HAP-1 (cell line): ENCODE measurements at regions not wholly inside any gene's neighbourhood (a gene's known extent, or its start where the extent isn't known, plus 50 kb on each side); places are given as distances from the start of the nearest gene placed in this dataset.

ENCODE experiments used
- DNase-seq, 2 experiments: peaks; one replicate each; pipeline ENCODE4 v3.0.0-alpha.2; 2016 to 2020; ENCODE audit warnings: low spot score in 2 of 2
- H3K27me3 ChIP-seq: fragments of 250-450 bp; sonication (Bioruptor Pico); 2 replicates; pipeline ENCODE4 v1.5.1; 2020; ENCODE audit warnings: low read depth, mild to moderate bottlenecking, moderate library complexity
- H3K36me3 ChIP-seq: fragments of 250-450 bp; sonication (Bioruptor Pico); replicated peaks from 2 replicates; pipeline ENCODE4 v1.5.1; 2020; ENCODE audit warnings: mild to moderate bottlenecking
- H3K4me1 ChIP-seq: fragments of 250-450 bp; sonication (Bioruptor Pico); 2 replicates; pipeline ENCODE4 v1.5.1; 2020; ENCODE audit warnings: mild to moderate bottlenecking
- H3K4me3 ChIP-seq: fragments of 250-450 bp; sonication (Bioruptor Pico); 2 replicates; pipeline ENCODE4 v1.5.1; 2020; ENCODE audit warnings: mild to moderate bottlenecking, moderate library complexity
- H3K9me3 ChIP-seq: fragments of 250-450 bp; sonication (Bioruptor Pico); 2 replicates; pipeline ENCODE4 v1.5.1; 2020; ENCODE audit warnings: mild to moderate bottlenecking, moderate library complexity
- in situ Hi-C: fragments of 300-500 bp; cut with MboI; formaldehyde crosslinking; loops from 3 replicates; pipeline ENCODE4 v1.14.3; 2020; ENCODE audit warnings: low sequenced_read_pairs, inconsistent platforms, mixed read lengths

DNA sequence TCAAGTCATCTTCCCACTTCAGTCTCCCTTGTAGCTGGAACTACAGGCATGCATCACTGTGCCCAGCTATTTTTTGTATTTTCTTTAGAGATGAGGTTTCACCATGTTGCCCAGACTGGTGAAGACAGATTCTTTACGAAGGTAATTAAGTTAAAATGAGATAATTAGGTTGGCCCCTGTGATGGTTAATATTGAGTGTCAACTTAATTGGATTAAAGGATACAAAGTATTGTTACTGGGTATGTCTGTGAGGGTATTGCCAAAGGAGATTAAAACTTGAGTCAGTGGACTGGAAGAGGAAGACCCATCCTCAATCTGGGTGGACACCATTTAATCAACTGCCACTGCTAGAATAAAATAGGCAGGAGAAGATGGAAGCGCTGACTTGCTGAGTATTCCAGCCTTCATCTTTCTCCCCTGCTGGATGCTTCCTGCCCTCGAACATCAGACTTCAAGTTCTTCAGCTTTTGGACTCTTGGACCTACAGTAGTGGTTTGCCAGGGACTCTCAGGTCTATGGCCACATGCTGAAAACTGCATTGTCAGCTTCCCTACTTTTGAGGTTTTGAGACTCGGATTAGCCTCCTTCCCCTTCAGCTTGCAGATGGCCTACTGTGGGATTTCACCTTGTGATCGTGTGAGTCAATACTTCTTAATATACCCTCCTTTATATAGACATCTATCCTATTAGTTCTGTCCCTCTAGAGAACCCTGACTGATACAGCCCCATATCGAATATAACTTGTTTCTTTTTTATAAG, 269.1 kb downstream of the TMX3 start:
- in situ Hi-C loops = no loop called here
- Histone ChIP-seq H3K4me1 (no peaks in the 10 kb centered on the region; the same call in 1 of the 2 replicates), H3K9me3 (no peaks in the 10 kb centered on the region), H3K27me3 (no peaks in the 10 kb centered on the region), H3K36me3 (no peaks in the 10 kb centered on the region), H3K4me3 (no peak overlapping the region)
- no peak for DNase-seq

DNA sequence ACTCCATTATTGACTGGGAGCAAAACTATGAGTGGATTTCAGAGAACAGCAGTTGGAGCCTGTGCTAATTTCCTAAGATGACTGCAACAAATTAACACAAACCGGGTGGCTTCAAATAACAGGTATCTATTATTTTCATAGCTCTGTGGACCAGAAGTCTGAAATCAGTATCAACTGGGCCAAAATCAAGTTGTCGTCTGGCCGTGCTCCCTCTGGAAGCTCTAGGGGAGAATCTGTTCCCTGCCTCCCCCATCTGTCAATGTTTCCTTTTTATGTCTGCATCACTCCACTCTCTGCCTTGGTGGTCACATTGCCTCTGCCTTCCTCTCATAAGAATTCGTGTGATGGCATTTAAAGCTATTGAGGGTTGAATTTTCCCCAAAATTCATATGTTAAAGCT, 269.8 kb downstream of the TMX3 start:
- no peaks in the 10 kb centered on the region for H3K9me3 ChIP-seq
- no peaks in the 10 kb centered on the region; the same call in 1 of the 2 replicates for H3K4me1 ChIP-seq
- H3K4me3 ChIP-seq = no peak overlapping the region
- H3K36me3 ChIP-seq = no peaks in the 10 kb centered on the region
- in situ Hi-C loops = no loop called here
- no peak for DNase-seq
- no peaks in the 10 kb centered on the region for H3K27me3 ChIP-seq

DNA sequence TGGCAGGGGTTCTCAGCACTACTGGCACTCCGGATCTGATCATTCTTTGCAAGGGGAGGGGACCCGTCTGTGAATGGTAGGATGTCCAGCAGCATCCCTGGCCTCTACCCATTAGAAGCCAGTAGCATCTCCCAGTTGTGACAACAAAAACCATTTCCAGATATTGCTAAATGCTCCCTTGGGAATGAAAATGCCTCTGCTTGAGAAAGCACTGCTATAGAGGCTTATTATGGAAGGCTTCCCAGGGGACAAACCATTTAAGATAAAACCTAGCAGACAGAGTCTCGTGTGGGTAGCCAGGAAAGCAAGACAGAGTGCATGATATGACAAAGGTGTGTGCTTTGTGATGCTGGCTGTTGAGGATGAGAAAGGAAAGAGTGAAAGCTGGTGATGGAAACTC, 273.7 kb downstream of the TMX3 start:
- no peaks in the 10 kb centered on the region for H3K27me3 ChIP-seq
- H3K9me3 ChIP-seq = no peaks in the 10 kb centered on the region
- H3K4me3 ChIP-seq = no peak overlapping the region
- H3K36me3 ChIP-seq = no peaks in the 10 kb centered on the region
- no peaks in the 10 kb centered on the region for H3K4me1 ChIP-seq
- in situ Hi-C loops = no loop called here
- no peak for DNase-seq

DNA sequence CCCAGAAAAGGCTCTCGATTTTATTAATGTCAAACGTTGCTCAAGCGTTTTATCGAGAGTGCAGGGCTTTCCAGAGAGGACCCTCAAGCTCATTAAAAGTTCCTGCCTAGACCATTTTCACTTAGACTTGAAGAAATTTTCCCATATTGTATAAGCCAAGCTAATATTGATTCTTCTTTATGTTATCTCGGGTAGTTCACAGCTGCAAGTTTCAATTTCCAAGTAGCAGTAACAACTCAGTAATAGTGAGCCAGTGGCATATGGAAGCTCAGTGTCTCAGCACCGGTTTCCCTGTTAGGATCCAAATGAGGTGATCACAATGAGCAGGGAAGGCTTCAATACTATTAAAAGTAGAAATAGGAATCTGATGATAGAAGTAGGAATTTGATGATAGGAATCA, 274.5 kb downstream of the TMX3 start:
- Histone ChIP-seq H3K4me3 (no peak overlapping the region), H3K4me1 (no peaks in the 10 kb centered on the region), H3K36me3 (no peaks in the 10 kb centered on the region), H3K27me3 (no peaks in the 10 kb centered on the region), H3K9me3 (no peaks in the 10 kb centered on the region)
- DNase-seq = no peak
- in situ Hi-C loops = no loop called here

DNA sequence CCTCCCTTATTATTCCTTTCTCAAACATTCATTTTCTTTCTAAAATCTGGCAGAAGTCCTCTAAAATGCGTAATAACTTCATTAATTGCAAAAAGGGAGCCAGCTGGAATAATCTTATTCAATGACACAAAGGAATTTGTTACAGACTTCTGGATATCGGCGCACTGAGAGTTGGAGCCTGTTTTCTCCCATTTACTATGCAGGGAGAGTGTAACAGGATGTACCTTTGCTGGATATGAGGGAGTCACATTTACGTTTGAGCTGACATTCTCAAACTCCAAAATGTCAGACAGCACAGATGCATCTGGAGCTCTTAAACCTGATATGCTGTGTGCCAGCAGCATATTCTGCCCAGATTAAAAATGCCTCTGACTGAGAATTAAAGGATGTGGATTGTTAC, 275.3 kb downstream of the TMX3 start:
- Histone ChIP-seq H3K4me3 (no peak overlapping the region), H3K36me3 (no peaks in the 10 kb centered on the region), H3K27me3 (no peaks in the 10 kb centered on the region), H3K4me1 (no peaks in the 10 kb centered on the region), H3K9me3 (no peaks in the 10 kb centered on the region)
- in situ Hi-C loops = no loop called here
- DNase-seq = no peak

DNA sequence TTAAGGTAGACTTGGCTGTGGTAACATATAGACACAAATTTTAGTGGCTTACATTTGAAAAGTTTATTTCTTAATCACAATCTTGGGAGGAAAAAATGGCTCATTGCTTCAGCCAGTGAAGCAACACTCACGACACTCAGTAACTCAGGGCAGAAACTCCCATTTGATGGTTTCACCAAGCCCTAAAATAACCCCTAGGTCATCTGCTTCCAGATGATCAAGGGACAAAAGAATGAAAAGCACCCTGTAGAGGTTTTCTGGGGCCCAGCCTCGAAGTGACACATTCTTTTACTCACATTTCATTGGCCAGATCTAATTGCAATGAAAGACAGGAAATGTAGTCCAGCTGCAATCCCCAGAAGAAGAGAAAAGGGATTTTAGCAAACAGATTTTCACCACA, 275.9 kb downstream of the TMX3 start:
- no peaks in the 10 kb centered on the region for H3K9me3 ChIP-seq
- no peak overlapping the region for H3K4me3 ChIP-seq
- H3K36me3 ChIP-seq = no peaks in the 10 kb centered on the region
- H3K27me3 ChIP-seq = no peaks in the 10 kb centered on the region
- in situ Hi-C loops = no loop called here
- no peaks in the 10 kb centered on the region for H3K4me1 ChIP-seq
- no peak for DNase-seq

DNA sequence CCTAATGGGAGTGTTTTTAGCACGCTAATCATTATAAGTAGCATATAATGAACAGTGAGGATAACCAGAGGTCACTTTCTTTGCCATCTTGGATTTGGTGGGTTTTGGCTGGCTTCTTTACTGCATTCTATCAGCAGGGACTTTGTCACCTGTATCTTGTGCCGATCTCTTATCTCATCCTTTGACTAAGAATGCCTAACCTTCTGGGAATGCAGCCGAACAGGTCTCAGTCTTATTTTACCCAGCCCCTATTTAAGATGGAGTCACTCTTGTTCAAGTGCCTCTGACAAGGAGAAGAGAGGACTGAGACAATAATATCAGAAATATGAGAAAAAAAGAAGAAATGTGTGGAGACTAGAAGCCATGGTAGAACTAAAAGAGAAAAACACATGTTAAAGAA, 276.4 kb downstream of the TMX3 start:
- Histone ChIP-seq H3K4me3 (no peak overlapping the region), H3K9me3 (no peaks in the 10 kb centered on the region), H3K4me1 (no peaks in the 10 kb centered on the region), H3K27me3 (no peaks in the 10 kb centered on the region), H3K36me3 (no peaks in the 10 kb centered on the region)
- in situ Hi-C loops = no loop called here
- DNase-seq = no peak

DNA sequence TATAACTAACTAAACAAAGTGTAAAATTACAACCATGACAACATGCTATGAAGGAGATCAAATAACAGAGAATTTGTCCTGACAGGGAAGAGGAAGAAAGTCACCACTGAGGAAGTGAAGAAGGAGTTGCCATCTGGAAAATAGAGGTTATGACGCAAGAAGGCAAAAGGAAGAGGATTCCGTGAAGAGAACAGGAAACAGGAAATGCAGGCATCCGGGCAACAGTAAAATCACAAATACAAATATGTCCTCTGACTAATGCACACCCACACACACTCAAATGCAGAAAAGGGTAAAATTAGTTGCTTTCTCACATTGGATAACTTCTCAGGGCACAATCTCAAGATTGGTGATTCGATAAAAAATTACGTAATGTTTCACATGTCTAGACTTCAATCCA, 278.4 kb downstream of the TMX3 start:
- H3K9me3 ChIP-seq = no peaks in the 10 kb centered on the region
- no peaks in the 10 kb centered on the region for H3K27me3 ChIP-seq
- H3K36me3 ChIP-seq = no peaks in the 10 kb centered on the region
- no peaks in the 10 kb centered on the region for H3K4me1 ChIP-seq
- H3K4me3 ChIP-seq = no peak overlapping the region
- no peak for DNase-seq
- in situ Hi-C loops = no loop called here

DNA sequence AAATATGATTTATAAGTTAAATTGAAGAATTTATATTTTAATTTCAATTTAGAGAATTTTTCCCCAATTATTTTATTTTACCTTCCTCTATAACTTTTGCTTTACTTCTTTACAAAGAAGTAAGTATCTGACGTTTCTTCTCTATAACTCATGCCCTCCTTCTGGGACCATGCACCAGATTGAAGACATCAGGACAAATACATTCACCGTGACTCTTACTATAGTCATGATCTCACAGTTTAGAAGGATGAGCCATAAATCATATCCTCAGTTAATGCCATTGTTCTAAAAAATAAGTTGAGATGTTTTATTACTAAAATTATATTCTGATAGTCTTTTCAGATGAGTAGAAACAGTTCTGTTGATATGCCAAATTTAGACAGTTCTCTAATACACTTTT, 279.3 kb downstream of the TMX3 start:
- no peak overlapping the region for H3K4me3 ChIP-seq
- in situ Hi-C loops = no loop called here
- H3K9me3 ChIP-seq = no peaks in the 10 kb centered on the region

DNA sequence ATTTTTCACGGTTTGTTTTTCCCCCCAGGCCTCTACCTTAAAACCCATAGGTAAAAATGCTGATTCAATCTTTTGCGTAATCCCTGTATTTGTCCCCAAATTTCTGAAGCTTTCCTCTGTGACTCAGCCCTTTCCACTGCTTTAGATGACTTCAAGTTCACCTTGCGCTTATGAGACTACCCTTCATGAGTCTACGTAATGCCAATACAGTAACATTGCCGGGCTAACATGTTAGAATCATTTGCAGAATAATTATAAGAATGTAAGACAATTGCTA, 283.0 kb downstream of the TMX3 start:
- Histone ChIP-seq H3K9me3 (no peaks in the 10 kb centered on the region), H3K36me3 (no peaks in the 10 kb centered on the region), H3K27me3 (no peaks in the 10 kb centered on the region), H3K4me1 (no peaks in the 10 kb centered on the region), H3K4me3 (no peak overlapping the region)
- in situ Hi-C loops = no loop called here
- no peak for DNase-seq

More for the DNA sequence above, 279.3 kb downstream of the TMX3 start:
- DNase-seq = no peak
- Histone ChIP-seq H3K4me1 (no peaks in the 10 kb centered on the region), H3K36me3 (no peaks in the 10 kb centered on the region), H3K27me3 (no peaks in the 10 kb centered on the region)

DNA sequence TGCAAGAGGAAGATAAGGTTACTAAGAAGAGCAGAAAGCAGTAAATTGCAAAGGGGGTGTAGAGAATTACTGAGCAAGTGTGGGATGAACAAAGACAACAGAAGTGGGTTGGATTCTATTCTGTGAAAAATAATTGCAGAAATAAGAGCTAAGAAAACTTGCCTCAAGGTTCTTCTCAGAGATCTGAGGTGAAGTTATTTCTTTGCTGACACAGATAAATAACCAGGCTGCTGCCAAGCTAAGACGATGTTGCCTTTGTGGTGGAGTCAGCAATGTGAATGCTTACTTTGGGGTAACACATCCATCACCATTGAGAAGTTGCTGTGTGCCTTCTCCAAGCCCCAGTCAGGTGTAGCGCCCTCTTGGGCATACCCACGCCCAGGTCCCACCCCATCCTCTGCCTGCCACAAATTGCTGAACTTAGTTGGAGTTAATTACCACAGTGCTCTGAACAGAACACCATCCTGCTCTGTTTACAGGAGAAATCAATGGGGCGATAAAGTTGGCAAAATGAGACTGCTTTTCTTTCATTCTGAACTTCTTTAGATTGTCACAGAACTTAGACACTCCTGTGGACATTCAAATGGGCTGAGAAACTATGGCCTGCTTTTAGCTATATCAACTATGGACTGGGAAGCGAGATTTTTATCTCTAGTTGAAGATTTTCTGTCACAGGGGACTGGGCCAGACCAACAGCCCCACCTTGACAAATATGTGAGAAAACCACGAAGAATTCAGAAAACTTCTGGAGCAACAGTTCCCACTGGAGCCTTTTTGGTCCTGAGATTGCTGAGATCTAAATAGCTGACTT, 283.6 kb downstream of the TMX3 start:
- no peaks in the 10 kb centered on the region for H3K36me3 ChIP-seq
- in situ Hi-C loops = no loop called here
- no peak overlapping the region for H3K4me3 ChIP-seq
- no peaks in the 10 kb centered on the region for H3K9me3 ChIP-seq
- no peak for DNase-seq
- no peaks in the 10 kb centered on the region for H3K4me1 ChIP-seq
- no peaks in the 10 kb centered on the region for H3K27me3 ChIP-seq

DNA sequence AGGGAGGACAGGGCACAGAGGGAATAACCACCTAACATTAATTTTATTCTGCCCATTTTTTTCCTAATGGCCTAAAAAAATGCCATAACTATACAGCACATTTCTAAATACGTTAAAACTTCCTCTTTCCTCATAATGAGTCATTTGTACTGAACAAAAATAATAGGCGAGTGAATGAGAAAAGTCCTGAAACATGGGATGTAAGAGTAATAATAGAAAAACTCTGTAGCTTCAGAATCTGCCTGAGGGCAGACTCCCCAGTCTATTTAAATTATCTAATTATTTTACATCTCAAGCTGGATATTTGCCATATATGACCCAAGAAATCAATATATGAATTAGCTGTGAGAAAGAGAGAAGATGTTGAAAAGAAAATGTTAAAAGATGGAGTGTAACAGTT, 285.1 kb downstream of the TMX3 start:
- Histone ChIP-seq H3K27me3 (no peaks in the 10 kb centered on the region), H3K36me3 (no peaks in the 10 kb centered on the region), H3K4me1 (no peaks in the 10 kb centered on the region), H3K4me3 (no peak overlapping the region), H3K9me3 (no peaks in the 10 kb centered on the region)
- no peak for DNase-seq
- in situ Hi-C loops = no loop called here

DNA sequence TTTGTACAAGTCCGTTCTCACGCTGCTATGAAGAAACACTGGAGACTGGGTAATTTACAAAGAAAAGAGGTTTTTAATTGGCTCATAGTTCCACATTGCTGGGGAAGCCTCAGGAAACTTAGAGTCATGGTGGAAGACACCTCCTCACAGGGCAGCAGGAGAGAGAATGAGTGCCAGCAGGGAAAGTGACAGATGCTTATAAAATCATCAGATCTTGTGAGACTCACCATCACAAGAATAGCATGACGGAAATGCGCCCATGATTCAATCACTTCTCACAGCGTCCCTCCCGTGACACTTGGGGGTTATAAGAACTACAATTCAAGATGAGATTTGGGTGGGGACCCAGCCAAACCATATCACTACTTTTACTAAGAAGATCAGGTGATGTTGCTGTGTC, 285.8 kb downstream of the TMX3 start:
- H3K4me1 ChIP-seq = no peaks in the 10 kb centered on the region
- H3K36me3 ChIP-seq = no peaks in the 10 kb centered on the region
- DNase-seq = no peak
- H3K27me3 ChIP-seq = no peaks in the 10 kb centered on the region
- no peak overlapping the region for H3K4me3 ChIP-seq
- in situ Hi-C loops = no loop called here
- no peaks in the 10 kb centered on the region for H3K9me3 ChIP-seq

DNA sequence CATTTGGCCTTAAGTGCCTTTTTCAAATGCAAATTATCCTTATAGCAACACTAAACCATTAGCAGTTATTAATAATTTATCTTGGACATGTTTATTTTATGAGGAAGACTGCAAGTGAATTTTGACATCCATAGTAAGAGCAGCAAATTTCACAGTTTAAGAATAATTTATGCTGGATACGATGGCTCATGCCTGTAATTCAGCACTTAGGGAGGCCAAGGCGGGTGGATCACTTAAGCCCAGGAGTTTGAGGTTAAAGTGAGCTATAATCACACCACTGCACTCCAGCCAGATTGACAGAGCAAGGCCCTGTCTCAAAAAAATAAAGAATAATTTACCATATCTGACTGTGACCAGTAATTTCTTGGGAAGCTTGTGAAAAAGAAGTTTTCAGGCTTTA, 286.2 kb downstream of the TMX3 start:
- in situ Hi-C loops = no loop called here
- Histone ChIP-seq H3K36me3 (no peaks in the 10 kb centered on the region), H3K4me1 (no peaks in the 10 kb centered on the region), H3K9me3 (no peaks in the 10 kb centered on the region), H3K27me3 (no peaks in the 10 kb centered on the region), H3K4me3 (no peak overlapping the region)
- no peak for DNase-seq
